ENCODE measurements at regions not wholly inside any gene's neighbourhood (a gene's known extent, or its start where the extent isn't known, plus 50 kb on each side); places are given as distances from the start of the nearest gene placed in this dataset.

DNA sequence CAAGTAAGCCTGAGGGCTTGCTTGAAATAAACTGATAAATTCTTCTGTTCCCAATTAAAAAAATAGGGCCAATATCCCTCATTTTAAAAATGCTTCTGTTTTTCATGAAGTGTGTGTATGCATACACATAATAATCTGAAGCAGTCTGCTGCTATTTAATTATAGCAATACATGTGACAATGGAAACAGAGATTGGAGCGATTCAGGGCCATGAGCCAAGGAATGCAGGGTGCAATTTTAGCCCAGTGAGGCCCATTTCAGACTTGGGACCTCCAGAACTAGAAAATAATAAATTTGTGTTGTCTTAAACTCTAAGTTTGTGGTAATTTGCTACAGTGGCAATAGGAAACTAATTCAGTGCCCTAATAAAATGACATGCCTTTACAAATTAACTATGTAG lies 264.9 kb downstream of the LTN1 start:
- no peak for DNase-seq (ENCODE audit: low read depth in 1 of 2, low spot score in 1 of 2)
- TF ChIP-seq, protein P1, sequence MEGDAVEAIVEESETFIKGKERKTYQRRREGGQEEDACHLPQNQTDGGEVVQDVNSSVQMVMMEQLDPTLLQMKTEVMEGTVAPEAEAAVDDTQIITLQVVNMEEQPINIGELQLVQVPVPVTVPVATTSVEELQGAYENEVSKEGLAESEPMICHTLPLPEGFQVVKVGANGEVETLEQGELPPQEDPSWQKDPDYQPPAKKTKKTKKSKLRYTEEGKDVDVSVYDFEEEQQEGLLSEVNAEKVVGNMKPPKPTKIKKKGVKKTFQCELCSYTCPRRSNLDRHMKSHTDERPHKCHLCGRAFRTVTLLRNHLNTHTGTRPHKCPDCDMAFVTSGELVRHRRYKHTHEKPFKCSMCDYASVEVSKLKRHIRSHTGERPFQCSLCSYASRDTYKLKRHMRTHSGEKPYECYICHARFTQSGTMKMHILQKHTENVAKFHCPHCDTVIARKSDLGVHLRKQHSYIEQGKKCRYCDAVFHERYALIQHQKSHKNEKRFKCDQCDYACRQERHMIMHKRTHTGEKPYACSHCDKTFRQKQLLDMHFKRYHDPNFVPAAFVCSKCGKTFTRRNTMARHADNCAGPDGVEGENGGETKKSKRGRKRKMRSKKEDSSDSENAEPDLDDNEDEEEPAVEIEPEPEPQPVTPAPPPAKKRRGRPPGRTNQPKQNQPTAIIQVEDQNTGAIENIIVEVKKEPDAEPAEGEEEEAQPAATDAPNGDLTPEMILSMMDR (IDR thresholded peaks at IDR 0.05; ENCODE audit: low read depth, low read length), result no peak
- Histone ChIP-seq H3K36me3 (no peaks in the 10 kb centered on the region), H3K4me1 (ENCODE audit: low read depth) (no peaks in the 10 kb centered on the region), H3K9me3 (ENCODE audit: low read depth) (no peaks in the 10 kb centered on the region), H3K27me3 (no peaks in the 10 kb centered on the region), H3K4me3 (no peak overlapping the region), H3K27ac (no peak overlapping the region)

DNA sequence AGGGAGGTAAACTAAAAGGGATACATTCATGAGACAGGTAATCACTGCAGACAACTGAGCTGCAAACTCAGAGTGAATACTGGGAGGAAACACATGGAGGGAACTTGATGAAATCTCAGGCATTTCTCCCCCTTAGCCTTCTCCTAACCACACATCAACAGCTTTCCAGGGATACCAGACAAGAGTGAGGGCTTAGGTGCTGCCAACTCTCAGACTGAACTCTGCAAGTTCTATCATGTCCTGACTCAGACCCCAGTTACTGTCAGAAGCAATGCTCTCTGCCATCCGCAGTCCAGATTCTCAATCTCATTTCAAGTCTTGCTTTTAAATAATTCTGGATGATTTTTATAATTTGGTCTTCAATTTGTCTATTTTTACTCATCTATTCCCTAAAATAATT lies 267.3 kb downstream of the LTN1 start:
- Histone ChIP-seq H3K36me3 (no peaks in the 10 kb centered on the region), H3K4me1 (ENCODE audit: low read depth) (no peaks in the 10 kb centered on the region)

DNA sequence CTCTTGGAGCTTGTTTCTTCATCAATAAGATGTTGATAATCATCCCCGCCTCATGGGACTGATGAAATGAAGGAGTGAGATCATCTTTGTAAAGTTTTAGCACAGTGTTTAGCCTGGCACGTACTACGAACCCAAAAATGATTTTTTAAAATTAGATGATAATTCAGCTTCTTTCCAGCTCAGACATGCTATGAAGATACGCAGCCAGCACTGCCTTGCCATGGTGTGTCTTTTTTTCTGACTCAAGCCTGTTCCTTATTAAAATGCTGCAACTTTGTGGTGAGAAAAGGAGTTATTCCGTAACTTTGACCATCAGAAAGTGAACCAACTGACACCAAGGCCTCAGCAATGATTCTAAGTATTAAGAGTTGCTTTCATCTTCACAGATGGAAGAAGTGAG lies 269.0 kb downstream of the LTN1 start:
- Histone ChIP-seq H3K27ac (no peak overlapping the region), H3K27me3 (no peaks in the 10 kb centered on the region), H3K36me3 (no peaks in the 10 kb centered on the region), H3K9me3 (ENCODE audit: low read depth) (no peaks in the 10 kb centered on the region), H3K4me1 (ENCODE audit: low read depth) (no peaks in the 10 kb centered on the region), H3K4me3 (no peak overlapping the region)
- TF ChIP-seq, protein P1 (IDR thresholded peaks at IDR 0.05; ENCODE audit: low read depth, low read length), result no peak
- no peak for DNase-seq (ENCODE audit: low read depth in 1 of 2, low spot score in 1 of 2)

More for the DNA sequence above, 267.3 kb downstream of the LTN1 start:
- Histone ChIP-seq H3K27me3 (no peaks in the 10 kb centered on the region), H3K27ac (no peak overlapping the region), H3K9me3 (ENCODE audit: low read depth) (no peaks in the 10 kb centered on the region), H3K4me3 (no peak overlapping the region)
- TF ChIP-seq, protein P1 (IDR thresholded peaks at IDR 0.05; ENCODE audit: low read depth, low read length), result no peak
- DNase-seq (ENCODE audit: low read depth in 1 of 2, low spot score in 1 of 2), result peak in 1 of 2 donors; percentile 25

DNA sequence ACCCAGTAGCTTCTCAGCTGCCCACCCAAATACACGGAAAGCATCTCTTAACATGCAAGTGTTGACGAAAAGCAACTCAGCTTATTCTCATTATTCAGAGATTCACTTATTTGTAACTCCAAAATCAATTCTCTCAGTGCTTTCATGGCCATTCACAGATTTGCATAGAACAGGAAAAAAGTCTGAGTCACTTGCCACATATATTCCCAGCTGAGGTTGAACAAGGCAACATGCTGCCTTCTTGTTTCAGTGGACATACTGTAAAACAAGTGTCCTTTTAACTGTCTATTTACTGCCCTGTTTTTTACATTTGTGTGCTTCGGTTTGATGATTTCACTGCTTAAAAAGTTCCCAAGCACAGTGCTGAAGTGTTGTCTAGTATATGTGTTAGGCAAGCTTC lies 273.0 kb downstream of the LTN1 start:
- H3K36me3 ChIP-seq, result no peaks in the 10 kb centered on the region
- no peaks in the 10 kb centered on the region for H3K9me3 ChIP-seq (ENCODE audit: low read depth)
- DNase-seq (ENCODE audit: low read depth in 1 of 2, low spot score in 1 of 2), result no peak
- no peaks in the 10 kb centered on the region for H3K4me1 ChIP-seq (ENCODE audit: low read depth)
- no peak overlapping the region for H3K4me3 ChIP-seq
- H3K27ac ChIP-seq, result no peak overlapping the region
- no peaks in the 10 kb centered on the region for H3K27me3 ChIP-seq
- TF ChIP-seq, protein P1 (IDR thresholded peaks at IDR 0.05; ENCODE audit: low read depth, low read length), result no peak

DNA sequence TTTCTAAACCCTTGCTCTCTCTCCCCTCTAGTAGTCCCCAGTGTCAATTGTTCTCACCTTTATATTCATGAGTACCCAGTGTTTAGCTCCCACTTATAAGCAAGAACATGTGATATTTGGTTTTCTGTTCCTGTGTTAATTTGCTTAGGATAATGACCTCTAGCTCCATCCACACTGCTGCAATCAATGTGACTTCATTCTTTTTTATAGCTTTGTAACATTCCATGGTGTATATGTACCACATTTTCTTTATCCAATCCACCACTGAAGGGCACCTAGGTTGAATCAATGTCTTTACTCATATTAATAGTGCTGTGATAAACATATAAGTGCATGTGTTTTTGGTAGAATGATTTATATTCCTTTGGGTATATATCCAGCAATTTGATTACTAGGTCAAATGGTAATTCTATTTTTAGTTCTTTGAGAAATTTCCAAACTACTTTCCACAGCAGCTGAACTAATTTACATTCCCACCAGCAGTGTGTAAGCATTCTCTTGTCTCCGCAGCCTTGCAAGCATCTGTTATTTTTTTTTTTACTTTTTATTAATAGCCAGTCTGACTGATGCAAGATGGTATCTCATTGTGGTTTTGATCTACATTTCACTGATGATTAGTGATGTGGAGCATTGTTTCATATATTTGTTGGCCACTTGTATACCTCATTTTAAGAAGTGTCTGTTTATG lies 277.8 kb downstream of the LTN1 start:
- peaks cover 6% of the 10 kb centered on the region for H3K4me1 ChIP-seq (ENCODE audit: low read depth)
- H3K27me3 ChIP-seq, result no peaks in the 10 kb centered on the region
- peak in 1 of 2 donors; percentile 46 for DNase-seq (ENCODE audit: low read depth in 1 of 2, low spot score in 1 of 2)
- no peaks in the 10 kb centered on the region for H3K9me3 ChIP-seq (ENCODE audit: low read depth)
- TF ChIP-seq, protein P1 (IDR thresholded peaks at IDR 0.05; ENCODE audit: low read depth, low read length), result no peak
- no peak overlapping the region for H3K4me3 ChIP-seq
- no peak overlapping the region for H3K27ac ChIP-seq
- no peaks in the 10 kb centered on the region for H3K36me3 ChIP-seq
